Suprapubic skin (tissue), 4 donors: ENCODE measurements at regions not wholly inside any gene's neighbourhood (a gene's known extent, or its start where the extent isn't known, plus 50 kb on each side); places are given as distances from the start of the nearest gene placed in this dataset.
"Not testable (repeated sequence)": the region's sequence is repeated elsewhere in the genome, so short reads cannot be mapped to it uniquely, and the experiment has no call there.

Experiments used
- DNase-seq, 2 donors: peaks; one replicate each; pipeline ENCODE4 v3.0.0-alpha.2; 2019; ENCODE audit warnings: low spot score in 2 of 2
- H3K27ac ChIP-seq: fragments of 200-600 bp; sonication (generic); one replicate; pipeline ENCODE4 v1.5.1; 2019
- H3K27me3 ChIP-seq: fragments of 200-600 bp; sonication (generic); one replicate; pipeline ENCODE4 v1.5.1; 2019
- H3K36me3 ChIP-seq: fragments of 200-600 bp; sonication (generic); one replicate; pipeline ENCODE4 v1.5.1; 2019
- H3K4me1 ChIP-seq: fragments of 200-600 bp; sonication (generic); one replicate; pipeline ENCODE4 v1.5.1; 2019
- H3K4me3 ChIP-seq: fragments of 200-600 bp; sonication (generic); one replicate; pipeline ENCODE4 v1.5.1; 2019; ENCODE audit warnings: mild to moderate bottlenecking
- H3K9me3 ChIP-seq: fragments of 200-600 bp; sonication (generic); one replicate; pipeline ENCODE4 v1.5.1; 2019
- EP300 ChIP-seq: sonication (generic); formaldehyde crosslinking; IDR thresholded peaks from one replicate; pipeline ENCODE4 v1.6.1; 2017; ENCODE audit warnings: antibody characterized with exemption
- POLR2A ChIP-seq, 2 donors: fragments of 450-650 bp; IDR thresholded peaks; one replicate each; pipeline ENCODE4 v1.6.1; 2017; ENCODE audit warnings: antibody characterized with exemption in 2 of 2, mild to moderate bottlenecking in 2 of 2, moderate library complexity in 2 of 2
- POLR2AphosphoS5 ChIP-seq, 3 donors: sonication (generic); formaldehyde crosslinking; IDR thresholded peaks; one replicate each; pipeline ENCODE4 v1.6.1; 2017; ENCODE audit warnings: antibody characterized with exemption in 3 of 3
- WGBS: methylation state at CpG from one replicate; pipeline ENCODE4 v1.1.5; 2018; 5-methylcytosine and 5-hydroxymethylcytosine counted together
- TF ChIP-seq, protein P1 (sequence below), 2 donors: fragments of 200-600 bp in 1 of 2; fragments of 450-650 bp in 1 of 2; sonication (generic) in 1 of 2; IDR thresholded peaks; one replicate each; pipeline ENCODE4 v1.5.1; 2016 to 2019; ENCODE audit warnings: antibody characterized with exemption in 2 of 2, mild to moderate bottlenecking in 1 of 2, moderate library complexity in 1 of 2

DNA sequence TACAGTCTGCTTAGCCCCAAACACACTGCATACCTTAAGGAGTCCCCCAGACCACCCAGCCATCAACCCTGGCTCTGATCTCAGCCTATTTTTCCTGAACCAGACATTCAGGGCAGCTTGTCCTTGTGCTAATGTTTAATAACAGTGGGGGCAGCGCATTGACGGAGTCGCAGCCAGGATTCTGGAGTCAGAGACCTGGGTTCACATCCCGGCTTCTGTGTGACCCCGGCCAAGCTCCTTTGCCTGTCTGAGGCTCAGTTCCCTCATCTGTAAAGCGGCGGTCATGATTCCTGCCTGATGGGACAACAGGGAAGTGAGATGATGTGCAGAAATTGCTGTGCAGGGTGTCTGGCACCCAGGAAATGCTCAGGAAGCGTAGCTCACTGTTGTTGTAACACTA, 63.1 kb downstream of the MATN1 start:
- 87% methylated on average over 7 of the region's 8 CpGs for WGBS
- Histone ChIP-seq H3K36me3 (no peaks in the 10 kb centered on the region), H3K4me3 (no peak overlapping the region), H3K4me1 (peaks cover 15% of the 10 kb centered on the region), H3K27ac (no peak overlapping the region), H3K27me3 (peaks cover 5% of the 10 kb centered on the region), H3K9me3 (no peaks in the 10 kb centered on the region)
- no peak for TF ChIP-seq POLR2A (IDR thresholded peaks at IDR 0.05)
- TF ChIP-seq, protein P1, sequence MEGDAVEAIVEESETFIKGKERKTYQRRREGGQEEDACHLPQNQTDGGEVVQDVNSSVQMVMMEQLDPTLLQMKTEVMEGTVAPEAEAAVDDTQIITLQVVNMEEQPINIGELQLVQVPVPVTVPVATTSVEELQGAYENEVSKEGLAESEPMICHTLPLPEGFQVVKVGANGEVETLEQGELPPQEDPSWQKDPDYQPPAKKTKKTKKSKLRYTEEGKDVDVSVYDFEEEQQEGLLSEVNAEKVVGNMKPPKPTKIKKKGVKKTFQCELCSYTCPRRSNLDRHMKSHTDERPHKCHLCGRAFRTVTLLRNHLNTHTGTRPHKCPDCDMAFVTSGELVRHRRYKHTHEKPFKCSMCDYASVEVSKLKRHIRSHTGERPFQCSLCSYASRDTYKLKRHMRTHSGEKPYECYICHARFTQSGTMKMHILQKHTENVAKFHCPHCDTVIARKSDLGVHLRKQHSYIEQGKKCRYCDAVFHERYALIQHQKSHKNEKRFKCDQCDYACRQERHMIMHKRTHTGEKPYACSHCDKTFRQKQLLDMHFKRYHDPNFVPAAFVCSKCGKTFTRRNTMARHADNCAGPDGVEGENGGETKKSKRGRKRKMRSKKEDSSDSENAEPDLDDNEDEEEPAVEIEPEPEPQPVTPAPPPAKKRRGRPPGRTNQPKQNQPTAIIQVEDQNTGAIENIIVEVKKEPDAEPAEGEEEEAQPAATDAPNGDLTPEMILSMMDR (IDR thresholded peaks at IDR 0.05) = no peak
- no peak for TF ChIP-seq EP300
- no peak for TF ChIP-seq POLR2AphosphoS5 (IDR thresholded peaks at IDR 0.05)
- peak in 1 of 2 donors; percentile 36 for DNase-seq

DNA sequence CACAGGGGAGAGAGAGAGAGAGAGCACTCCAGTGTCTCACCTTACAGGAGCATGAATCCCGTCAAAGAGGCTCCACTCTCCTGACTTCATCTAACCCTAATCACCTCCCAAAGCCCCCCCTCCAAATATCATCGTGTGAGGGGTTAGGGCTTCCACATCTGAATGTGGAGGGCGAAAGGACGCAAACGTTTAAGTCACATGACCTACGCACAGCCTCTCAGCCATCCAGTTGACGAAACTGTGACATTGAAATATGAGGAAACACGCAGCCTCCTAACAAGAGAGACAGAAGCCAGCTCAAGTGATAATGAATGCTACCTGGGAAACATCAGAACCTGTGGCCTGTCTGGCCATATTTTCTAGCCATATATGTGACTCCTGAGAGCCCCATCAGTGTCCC, 63.7 kb downstream of the MATN1 start:
- Histone ChIP-seq H3K9me3 (no peaks in the 10 kb centered on the region), H3K27ac (no peak overlapping the region), H3K4me1 (peaks cover 11% of the 10 kb centered on the region), H3K27me3 (peaks cover 5% of the 10 kb centered on the region), H3K36me3 (no peaks in the 10 kb centered on the region), H3K4me3 (no peak overlapping the region)
- no peak for DNase-seq
- 76% methylated on average over 7 of the region's 8 CpGs for WGBS
- TF ChIP-seq POLR2A (IDR thresholded peaks at IDR 0.05) (no peak), EP300 (no peak), POLR2AphosphoS5 (IDR thresholded peaks at IDR 0.05) (no peak)
- TF ChIP-seq, protein P1 (IDR thresholded peaks at IDR 0.05) = no peak

DNA sequence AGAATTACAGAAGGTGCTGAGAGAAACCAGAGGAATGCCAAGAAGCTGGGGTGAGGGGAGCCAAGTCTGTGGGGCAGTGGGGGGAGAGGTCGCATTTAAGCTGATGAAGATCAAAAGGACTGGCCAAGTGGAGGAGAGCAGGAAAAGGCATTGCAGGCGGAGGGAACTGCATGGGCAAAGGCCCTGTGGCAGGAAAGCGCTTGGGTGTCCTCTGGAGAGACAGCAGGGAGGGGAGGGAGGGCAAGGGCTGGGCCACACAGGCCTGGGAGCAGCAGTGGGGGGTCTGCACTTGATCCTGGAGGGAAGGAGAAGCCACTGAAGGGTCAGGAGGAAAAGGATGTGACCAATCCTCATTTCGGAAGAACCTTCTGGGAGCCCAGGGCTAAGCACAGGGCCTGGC, 65.0 kb downstream of the MATN1 start:
- not testable (repeated sequence) for H3K4me1 ChIP-seq, H3K27ac ChIP-seq, H3K9me3 ChIP-seq, H3K27me3 ChIP-seq, H3K36me3 ChIP-seq, DNase-seq, H3K4me3 ChIP-seq
- 93% methylated on average over 4 of the region's 4 CpGs for WGBS

DNA sequence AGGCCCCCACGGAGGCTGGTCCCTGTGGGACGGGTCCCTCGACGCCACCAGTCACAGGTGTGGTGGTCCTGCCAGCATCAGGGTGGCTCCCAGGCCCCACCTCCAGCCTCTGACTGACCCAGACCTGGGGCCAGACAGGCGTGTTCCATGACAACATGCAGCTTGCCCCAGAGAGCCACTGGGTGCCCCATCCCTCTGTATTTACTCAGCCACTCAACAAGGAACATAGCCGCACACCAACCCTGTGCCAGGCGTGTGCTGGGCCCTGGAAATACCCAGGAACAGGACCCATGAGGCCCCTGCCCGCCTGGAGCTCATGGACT, 65.4 kb downstream of the MATN1 start:
- Histone ChIP-seq H3K4me3 (no peak overlapping the region), H3K9me3 (no peaks in the 10 kb centered on the region), H3K36me3 (no peaks in the 10 kb centered on the region), H3K27ac (no peak overlapping the region), H3K27me3 (peaks cover 5% of the 10 kb centered on the region), H3K4me1 (no peaks in the 10 kb centered on the region)
- DNase-seq = no peak
- TF ChIP-seq POLR2A (IDR thresholded peaks at IDR 0.05) (no peak), EP300 (no peak)
- 85% methylated on average over 5 of the region's 8 CpGs for WGBS

DNA sequence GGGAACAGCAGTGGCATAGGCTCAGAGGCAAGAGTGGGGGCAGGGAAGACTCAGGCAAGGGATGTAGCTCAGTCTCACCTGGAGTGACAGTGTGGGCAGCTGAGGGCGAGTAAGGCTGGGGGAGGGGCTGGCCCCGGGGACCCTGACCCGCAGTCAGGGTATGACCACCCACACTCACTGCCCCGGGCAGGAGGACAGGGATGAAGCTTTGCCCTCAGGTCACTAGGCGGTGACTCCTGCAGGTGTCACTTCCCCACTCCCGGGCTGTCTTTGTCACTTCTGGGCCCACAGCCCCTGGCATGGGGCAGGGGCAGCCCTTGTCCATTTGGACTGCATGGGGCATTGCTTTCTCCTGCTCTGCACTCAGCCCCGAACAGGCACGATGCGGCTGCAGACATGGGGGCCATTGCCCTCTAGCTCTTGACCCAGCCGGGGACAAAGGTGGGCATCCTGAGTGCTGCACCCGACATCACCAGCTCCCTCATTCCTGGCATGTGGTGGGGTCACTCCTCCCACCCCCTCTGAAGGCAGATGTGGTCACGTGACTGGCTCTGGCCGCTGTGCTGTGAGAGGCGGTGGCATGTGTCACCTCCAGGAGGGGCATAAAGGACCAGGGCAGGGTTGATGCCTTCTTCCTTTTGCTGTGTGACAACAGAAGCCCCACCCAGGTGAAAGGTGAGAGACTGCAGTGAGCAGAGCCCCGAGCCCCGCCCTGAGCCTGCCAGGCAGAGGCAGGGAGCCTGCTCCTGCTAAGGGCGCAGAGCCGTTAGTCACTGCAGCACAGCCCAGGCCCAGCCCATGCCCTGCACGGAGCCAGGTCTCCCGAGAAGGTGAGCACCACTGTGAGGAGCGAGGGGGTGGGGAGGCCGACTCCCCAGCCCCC, 66.0 kb downstream of the MATN1 start:
- no peak for TF ChIP-seq EP300
- TF ChIP-seq POLR2AphosphoS5 (IDR thresholded peaks at IDR 0.05) = no peak
- TF ChIP-seq POLR2A (IDR thresholded peaks at IDR 0.05) = no peak
- TF ChIP-seq, protein P1 (IDR thresholded peaks at IDR 0.05) = no peak
- H3K27me3 ChIP-seq = peaks cover 5% of the 10 kb centered on the region
- H3K4me3 ChIP-seq = no peak overlapping the region
- no peaks in the 10 kb centered on the region for H3K4me1 ChIP-seq
- no peak overlapping the region for H3K27ac ChIP-seq
- no peaks in the 10 kb centered on the region for H3K36me3 ChIP-seq
- WGBS = 82% methylated on average over 2 of the region's 22 CpGs
- H3K9me3 ChIP-seq = no peaks in the 10 kb centered on the region
- no peak for DNase-seq

DNA sequence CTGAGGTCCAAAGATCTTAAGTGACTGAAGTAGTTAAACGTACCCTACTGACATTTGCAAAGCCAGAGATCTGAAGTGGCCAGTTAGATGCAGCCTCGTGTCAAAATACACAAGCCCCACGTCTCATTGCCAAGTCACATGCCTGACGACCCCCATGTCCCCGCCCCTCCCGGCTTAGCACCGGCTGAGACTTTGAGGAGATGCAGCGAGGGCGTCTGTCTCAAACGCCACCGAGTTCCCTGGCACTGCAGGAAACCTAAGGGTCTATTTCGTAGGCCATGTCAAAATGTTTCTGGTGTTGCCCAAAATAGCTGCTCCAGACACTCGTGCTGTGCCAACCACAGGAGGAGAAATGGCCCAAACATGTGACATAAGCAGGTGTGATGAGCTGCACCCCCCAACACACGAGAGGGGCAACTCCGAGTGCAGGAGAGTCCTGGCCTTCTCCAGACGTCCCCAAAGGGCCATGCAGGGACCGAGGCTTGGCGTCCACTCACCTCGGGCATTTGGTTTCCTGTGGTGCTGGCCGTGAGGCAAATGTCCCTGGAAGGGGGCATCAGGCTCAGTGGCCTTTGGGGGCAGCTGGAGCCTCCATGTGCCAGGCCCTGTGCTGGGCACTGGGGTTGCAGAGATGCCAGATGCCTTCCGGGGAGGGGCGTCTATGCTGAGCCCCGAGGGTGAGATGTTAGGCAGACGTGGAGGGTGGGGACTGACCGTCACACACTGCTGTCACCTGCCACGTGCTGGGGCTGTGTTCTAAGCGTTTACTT, 67.0 kb downstream of the MATN1 start:
- Histone ChIP-seq H3K36me3 (no peaks in the 10 kb centered on the region), H3K27ac (no peak overlapping the region), H3K9me3 (no peaks in the 10 kb centered on the region), H3K4me3 (no peak overlapping the region), H3K4me1 (no peaks in the 10 kb centered on the region), H3K27me3 (peaks cover 9% of the 10 kb centered on the region)
- WGBS = 77% methylated on average over 24 of the region's 27 CpGs
- TF ChIP-seq, protein P1 (IDR thresholded peaks at IDR 0.05) = no peak
- TF ChIP-seq EP300 (no peak), POLR2A (IDR thresholded peaks at IDR 0.05) (no peak), POLR2AphosphoS5 (IDR thresholded peaks at IDR 0.05) (no peak)
- DNase-seq = no peak
